AML-193 (cell line): ENCODE measurements at regions not wholly inside any gene's neighbourhood (a gene's known extent, or its start where the extent isn't known, plus 50 kb on each side); places are given as distances from the start of the nearest gene placed in this dataset.

Experiments used
- DNase-seq, 2 experiments: peaks; one replicate each; lab custom pipeline; 2025; lab: John Stamatoyannopoulos, UW

GRCh38 chr10:28783087-28783486 lies 105.8 kb downstream of the BAMBI start:
- no peak for DNase-seq

GRCh38 chr10:28785018-28785417 lies 107.7 kb downstream of the BAMBI start:
- DNase-seq = no peak

GRCh38 chr10:28788252-28788651 lies 110.9 kb downstream of the BAMBI start:
- no peak for DNase-seq

- DNase-seq = no peak
These were observed 111.4 kb downstream of the BAMBI start for GRCh38 chr10:28788762-28789161.

GRCh38 chr10:28790146-28790545 lies 112.8 kb downstream of the BAMBI start:
- no peak for DNase-seq

GRCh38 chr10:28793482-28793881 lies 116.2 kb downstream of the BAMBI start:
- no peak for DNase-seq

GRCh38 chr10:28794986-28795385 lies 117.7 kb downstream of the BAMBI start:
- no peak for DNase-seq

- no peak for DNase-seq
These were observed 119.5 kb downstream of the BAMBI start for GRCh38 chr10:28796606-28797512.

GRCh38 chr10:28797904-28798371 lies 120.6 kb downstream of the BAMBI start:
- DNase-seq = no peak

GRCh38 chr10:28798428-28798955 lies 121.2 kb downstream of the BAMBI start:
- DNase-seq = no peak

GRCh38 chr10:28798964-28799363 lies 121.6 kb downstream of the BAMBI start:
- no peak for DNase-seq

- DNase-seq = no peak
These were observed 122.8 kb downstream of the BAMBI start for GRCh38 chr10:28800144-28800543.

GRCh38 chr10:28801247-28801646 lies 123.9 kb downstream of the BAMBI start:
- DNase-seq = no peak

- DNase-seq = no peak
These were observed 124.5 kb downstream of the BAMBI start for GRCh38 chr10:28801869-28802268.

GRCh38 chr10:28805390-28805789 lies 128.1 kb downstream of the BAMBI start:
- DNase-seq = no peak

GRCh38 chr10:28806488-28806941 lies 129.2 kb downstream of the BAMBI start:
- no peak for DNase-seq

GRCh38 chr10:28806951-28807759 lies 129.8 kb downstream of the BAMBI start:
- no peak for DNase-seq

- DNase-seq = no peak
These were observed 130.7 kb downstream of the BAMBI start for GRCh38 chr10:28807760-28808613.

GRCh38 chr10:28808693-28809092 lies 131.4 kb downstream of the BAMBI start:
- DNase-seq = no peak

- DNase-seq = no peak
These were observed 132.9 kb downstream of the BAMBI start for GRCh38 chr10:28810057-28810870.
